Gastrocnemius medialis (tissue), 4 donors: ENCODE measurements at regions not wholly inside any gene's neighbourhood (a gene's known extent, or its start where the extent isn't known, plus 50 kb on each side); places are given as distances from the start of the nearest gene placed in this dataset.
"Not testable (repeated sequence)": the region's sequence is repeated elsewhere in the genome, so short reads cannot be mapped to it uniquely, and the experiment has no call there.

Experiments
- CTCF ChIP-seq, 5 experiments: fragments of 450-650 bp in 3 of 5; fragments of 200-600 bp in 2 of 5; sonication (generic) in 2 of 5; IDR thresholded peaks in 4 of 5; conservative IDR thresholded peaks in 1 of 5; 1 replicate in 4 of 5; 2 replicates in 1 of 5; pipeline ENCODE4 v1.5.1; 2016 to 2019; ENCODE audit warnings: antibody characterized with exemption in 5 of 5, mild to moderate bottlenecking in 3 of 5, moderate library complexity in 3 of 5
- POLR2A ChIP-seq, 2 donors: fragments of 450-650 bp; IDR thresholded peaks; one replicate each; pipeline ENCODE4 v1.6.1; 2017; ENCODE audit warnings: antibody characterized with exemption in 2 of 2, mild to moderate bottlenecking in 2 of 2, moderate library complexity in 2 of 2

GRCh38 chr14:105998597-105998996 is 472.2 kb downstream of the TMEM121 start:
- TF ChIP-seq CTCF (IDR thresholded peaks at IDR 0.05 in 4 of 5, conservative IDR thresholded peaks at IDR 0.05 in 1 of 5); POLR2A (IDR thresholded peaks at IDR 0.05): not testable (repeated sequence)
